CD14-positive monocyte (primary cell): ENCODE measurements at regions not wholly inside any gene's neighbourhood (a gene's known extent, or its start where the extent isn't known, plus 50 kb on each side); places are given as distances from the start of the nearest gene placed in this dataset.

Source experiments
- DNase-seq, 3 donors: peaks; one replicate each; pipeline ENCODE4 v3.0.0-alpha.2; 2011 to 2022
- H2AFZ ChIP-seq: 2 replicates; pipeline ENCODE4 v1.6.0; 2012; ENCODE audit warnings: mild to moderate bottlenecking, low read depth, low read length, inconsistent platforms; ENCODE audit not compliant: insufficient read depth, poor library complexity, severe bottlenecking
- H3K27ac ChIP-seq, 2 donors: 1 replicate in 1 of 2; 2 replicates in 1 of 2; pipeline ENCODE4 v1.5.1; 2012 to 2013; ENCODE audit warnings: low read length in 2 of 2, control low read depth in 1 of 2, inconsistent platforms in 1 of 2, low read depth in 1 of 2, mild to moderate bottlenecking in 1 of 2
- H3K27me3 ChIP-seq, 2 donors: one replicate each; pipeline versions ENCODE4 v1.6.0 to v1.6.1; 2011 to 2013; ENCODE audit warnings: low read length in 2 of 2; ENCODE audit not compliant: control insufficient read depth in 2 of 2, insufficient read depth in 2 of 2
- H3K36me3 ChIP-seq, 2 donors: replicated peaks in 1 of 2; 1 replicate in 1 of 2; 2 replicates in 1 of 2; pipeline versions ENCODE4 v1.5.1 to v1.6.1; 2012 to 2013; ENCODE audit warnings: low read length in 2 of 2, control low read depth in 1 of 2, inconsistent platforms in 1 of 2, mild to moderate bottlenecking in 1 of 2; ENCODE audit not compliant: insufficient read depth in 2 of 2, control insufficient read depth in 1 of 2
- H3K4me1 ChIP-seq, 2 donors: 1 replicate in 1 of 2; 2 replicates in 1 of 2; pipeline versions ENCODE4 v1.5.1 to v1.6.1; 2012 to 2013; ENCODE audit warnings: low read length in 2 of 2, control low read depth in 1 of 2, inconsistent platforms in 1 of 2, mild to moderate bottlenecking in 1 of 2, moderate library complexity in 1 of 2; ENCODE audit not compliant: insufficient read depth in 2 of 2, control insufficient read depth in 1 of 2
- H3K4me2 ChIP-seq: replicated peaks from 2 replicates; pipeline ENCODE3; 2012; ENCODE audit warnings: low read length, moderate library complexity, mild to moderate bottlenecking; ENCODE audit not compliant: poor library complexity, severe bottlenecking; ENCODE audit errors: extremely low read depth
- H3K4me3 ChIP-seq, 3 experiments: fragments of 200-600 bp in 1 of 3; sonication (generic) in 1 of 3; replicated peaks in 1 of 3; 1 replicate in 2 of 3; 2 replicates in 1 of 3; pipeline ENCODE4 v1.5.1; 2011 to 2013; ENCODE audit warnings: low read length in 3 of 3, mild to moderate bottlenecking in 3 of 3, control low read depth in 2 of 3, low read depth in 2 of 3, inconsistent platforms in 1 of 3, moderate library complexity in 1 of 3
- H3K79me2 ChIP-seq: 2 replicates; pipeline ENCODE4 v1.6.0; 2012; ENCODE audit warnings: mild to moderate bottlenecking, control low read depth, inconsistent platforms, low read length, moderate library complexity; ENCODE audit not compliant: insufficient read depth
- H3K9ac ChIP-seq: 2 replicates; pipeline ENCODE4 v1.6.0; 2017; ENCODE audit warnings: low read length, mild to moderate bottlenecking; ENCODE audit not compliant: insufficient read depth, poor library complexity, severe bottlenecking
- H3K9me3 ChIP-seq, 2 donors: replicated peaks in 1 of 2; 1 replicate in 1 of 2; 2 replicates in 1 of 2; pipeline versions ENCODE4 v1.5.1 to v1.6.1; 2012 to 2013; ENCODE audit warnings: low read length in 2 of 2, control low read depth in 1 of 2; ENCODE audit not compliant: control insufficient read depth in 1 of 2, insufficient read depth in 1 of 2
- H4K20me1 ChIP-seq: 2 replicates; pipeline ENCODE4 v1.6.0; 2012; ENCODE audit warnings: mild to moderate bottlenecking, low read length, control low read depth, moderate library complexity; ENCODE audit not compliant: insufficient read depth
- H3K27ac Mint-ChIP-seq, 7 donors: one replicate each; pipeline ENCODE4 v1.8.0; 2020; ENCODE audit warnings: mild to moderate bottlenecking in 7 of 7, mixed read lengths in 7 of 7, moderate library complexity in 6 of 7, inconsistent platforms in 2 of 7
- H3K27me3 Mint-ChIP-seq, 3 donors: one replicate each; pipeline ENCODE4 v1.8.0; 2021 to 2022; ENCODE audit warnings: low read depth in 3 of 3, mild to moderate bottlenecking in 3 of 3, mixed read lengths in 3 of 3, moderate library complexity in 3 of 3, inconsistent platforms in 1 of 3
- H3K36me3 Mint-ChIP-seq, 2 donors: one replicate each; pipeline ENCODE4 v1.8.0; 2020; ENCODE audit warnings: mixed read lengths in 2 of 2, inconsistent platforms in 1 of 2, mild to moderate bottlenecking in 1 of 2
- H3K4me1 Mint-ChIP-seq: one replicate; pipeline ENCODE4 v1.8.0; 2020; ENCODE audit warnings: mild to moderate bottlenecking, mixed read lengths
- H3K4me3 Mint-ChIP-seq, 2 donors: one replicate each; pipeline ENCODE4 v1.8.0; 2020; ENCODE audit warnings: mild to moderate bottlenecking in 2 of 2, mixed read lengths in 2 of 2, moderate library complexity in 1 of 2
- H3K9me3 Mint-ChIP-seq, 7 donors: one replicate each; pipeline ENCODE4 v1.8.0; 2020 to 2022; ENCODE audit warnings: mixed read lengths in 7 of 7, mild to moderate bottlenecking in 6 of 7, moderate library complexity in 6 of 7, inconsistent platforms in 2 of 7
- WGBS: methylation state at CpG from one replicate; pipeline ENCODE4 v1.1.5; 2013; ENCODE audit warnings: missing lambda C conversion rate; ENCODE audit not compliant: insufficient coverage; 5-methylcytosine and 5-hydroxymethylcytosine counted together
- intact Hi-C, 2 donors: fragments of 100-400 bp; cut with micrococcal nuclease; formaldehyde crosslinking; loops; one replicate each; pipeline versions ENCODE4 v1.15.0 to v1.15.1; 2023
- TF ChIP-seq, protein P1 (sequence below): fragments of 200-600 bp; IDR thresholded peaks from one replicate; pipeline ENCODE4 v1.8.0; 2022; ENCODE audit warnings: antibody characterized with exemption, mild to moderate bottlenecking

DNA sequence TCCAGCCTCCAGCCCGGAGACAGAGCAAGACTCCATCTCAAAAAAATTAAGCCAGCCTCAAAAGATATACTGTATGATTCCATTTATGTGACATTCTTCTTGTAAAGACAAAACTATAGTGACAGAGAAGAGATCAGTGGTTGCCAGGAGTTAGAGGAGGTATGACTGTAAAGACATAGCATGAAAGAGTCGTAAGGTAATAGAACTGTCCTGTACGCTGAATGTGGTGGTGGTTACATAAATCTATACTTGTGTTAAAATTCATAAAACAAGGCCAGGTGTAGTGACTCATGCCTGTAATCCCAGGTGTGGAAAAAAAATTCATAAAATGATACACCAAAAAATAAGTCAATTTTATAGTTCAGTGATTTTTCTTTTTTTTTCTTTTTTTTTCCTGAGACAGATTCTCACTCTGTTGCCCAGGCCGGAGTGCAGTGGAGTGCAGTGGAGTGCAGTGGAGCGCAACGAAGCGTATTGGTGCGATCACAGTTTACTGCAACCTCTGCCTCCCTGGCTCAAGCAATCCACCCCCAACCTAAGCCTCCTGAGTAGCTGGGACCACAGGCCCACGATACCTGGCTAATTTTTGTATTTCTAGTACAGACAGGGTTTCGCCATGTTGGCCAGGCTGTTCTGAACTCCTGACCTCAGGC is 84.9 kb upstream of the CXADR start:
- WGBS, result 40% methylated on average over 2 of the region's 10 CpGs
- Histone ChIP-seq H3K79me2 (no peaks in the 10 kb centered on the region), H3K27ac (no peak overlapping the region), H3K4me2 (no peak overlapping the region), H4K20me1 (no peaks in the 10 kb centered on the region), H3K9me3 (no peaks in the 10 kb centered on the region), H3K4me3 (no peak overlapping the region), H3K9ac (no peak overlapping the region), H3K36me3 (no peaks in the 10 kb centered on the region), H3K27me3 (no peaks in the 10 kb centered on the region), H2AFZ (no peak overlapping the region), H3K4me1 (no peaks in the 10 kb centered on the region)
- intact Hi-C loops, result no loop called here
- DNase-seq, result no peak
- no peak overlapping the region for H3K4me3 Mint-ChIP-seq
- TF ChIP-seq, protein P1, sequence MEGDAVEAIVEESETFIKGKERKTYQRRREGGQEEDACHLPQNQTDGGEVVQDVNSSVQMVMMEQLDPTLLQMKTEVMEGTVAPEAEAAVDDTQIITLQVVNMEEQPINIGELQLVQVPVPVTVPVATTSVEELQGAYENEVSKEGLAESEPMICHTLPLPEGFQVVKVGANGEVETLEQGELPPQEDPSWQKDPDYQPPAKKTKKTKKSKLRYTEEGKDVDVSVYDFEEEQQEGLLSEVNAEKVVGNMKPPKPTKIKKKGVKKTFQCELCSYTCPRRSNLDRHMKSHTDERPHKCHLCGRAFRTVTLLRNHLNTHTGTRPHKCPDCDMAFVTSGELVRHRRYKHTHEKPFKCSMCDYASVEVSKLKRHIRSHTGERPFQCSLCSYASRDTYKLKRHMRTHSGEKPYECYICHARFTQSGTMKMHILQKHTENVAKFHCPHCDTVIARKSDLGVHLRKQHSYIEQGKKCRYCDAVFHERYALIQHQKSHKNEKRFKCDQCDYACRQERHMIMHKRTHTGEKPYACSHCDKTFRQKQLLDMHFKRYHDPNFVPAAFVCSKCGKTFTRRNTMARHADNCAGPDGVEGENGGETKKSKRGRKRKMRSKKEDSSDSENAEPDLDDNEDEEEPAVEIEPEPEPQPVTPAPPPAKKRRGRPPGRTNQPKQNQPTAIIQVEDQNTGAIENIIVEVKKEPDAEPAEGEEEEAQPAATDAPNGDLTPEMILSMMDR, result no peak
- H3K27me3 Mint-ChIP-seq, result peaks cover 0 to 3% (median 1%) of the 10 kb centered on the region in 3 donors
- peaks cover 0 to 9% (median 2%) of the 10 kb centered on the region in 7 donors for H3K9me3 Mint-ChIP-seq
- H3K27ac Mint-ChIP-seq, result no peak overlapping the region
- no peaks in the 10 kb centered on the region for H3K36me3 Mint-ChIP-seq
- H3K4me1 Mint-ChIP-seq, result no peaks in the 10 kb centered on the region

DNA sequence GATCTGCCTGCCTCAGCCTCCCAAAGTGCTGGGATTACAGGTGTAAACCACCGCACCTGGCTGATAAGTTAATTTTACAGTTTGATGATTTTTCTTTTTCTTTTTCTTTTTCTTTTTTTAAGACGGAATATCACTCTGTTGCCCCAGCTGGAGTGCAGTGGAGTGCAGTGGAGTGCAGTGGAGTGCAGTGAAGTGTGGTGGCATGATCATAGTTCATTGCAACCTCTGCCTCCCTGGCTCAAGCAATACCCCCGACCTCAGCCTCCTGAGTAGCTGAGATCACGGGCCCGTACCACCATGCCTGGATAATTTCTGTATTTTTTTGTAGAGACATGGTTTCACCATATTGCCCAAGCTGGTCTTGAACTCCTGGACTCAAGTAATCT is 84.4 kb upstream of the CXADR start:
- no peak overlapping the region for H3K4me2 ChIP-seq

More for the DNA sequence above, 84.4 kb upstream of the CXADR start:
- Mint-ChIP-seq H3K36me3 (no peaks in the 10 kb centered on the region), H3K4me1 (no peaks in the 10 kb centered on the region), H3K27ac (no peak overlapping the region), H3K27me3 (peaks cover 0 to 3% (median 1%) of the 10 kb centered on the region in 3 donors), H3K9me3 (peaks cover 0 to 9% (median 2%) of the 10 kb centered on the region in 7 donors), H3K4me3 (no peak overlapping the region)
- H3K9ac ChIP-seq, result no peak overlapping the region
- no peaks in the 10 kb centered on the region for H3K27me3 ChIP-seq
- no peaks in the 10 kb centered on the region for H4K20me1 ChIP-seq
- no peak overlapping the region for H3K27ac ChIP-seq
- WGBS, result 60% methylated on average over 2 of the region's 5 CpGs
- H3K4me1 ChIP-seq, result no peaks in the 10 kb centered on the region
- TF ChIP-seq, protein P1, result no peak
- no peaks in the 10 kb centered on the region for H3K79me2 ChIP-seq
- no peaks in the 10 kb centered on the region for H3K9me3 ChIP-seq
- intact Hi-C loops, result no loop called here
- DNase-seq, result no peak
- no peaks in the 10 kb centered on the region for H3K36me3 ChIP-seq
- H3K4me3 ChIP-seq, result no peak overlapping the region
- no peak overlapping the region for H2AFZ ChIP-seq
